ENCODE measurements at regions not wholly inside any gene's neighbourhood (a gene's known extent, or its start where the extent isn't known, plus 50 kb on each side); places are given as distances from the start of the nearest gene placed in this dataset.

GRCh38 chr3:82103241-82103640 lies 341.8 kb upstream of the GBE1 start:
- TF ChIP-seq CTCF (conservative IDR thresholded peaks at IDR 0.05) = no peak
- TF ChIP-seq ZFX (IDR thresholded peaks at IDR 0.05) = no peak
